Prostate gland (tissue), 2 donors: ENCODE measurements at regions not wholly inside any gene's neighbourhood (a gene's known extent, or its start where the extent isn't known, plus 50 kb on each side); places are given as distances from the start of the nearest gene placed in this dataset.

Source experiments
- CTCF ChIP-seq, 4 experiments: fragments of 200-600 bp in 2 of 4; fragments of 450-650 bp in 2 of 4; sonication (generic) in 2 of 4; IDR thresholded peaks; 1 replicate in 3 of 4; 2 replicates in 1 of 4; pipeline ENCODE4 v1.5.1; 2016 to 2019; ENCODE audit warnings: antibody characterized with exemption in 4 of 4, mild to moderate bottlenecking in 2 of 4, moderate library complexity in 2 of 4
- POLR2A ChIP-seq: fragments of 450-650 bp; IDR thresholded peaks from one replicate; pipeline ENCODE4 v1.6.1; 2016; ENCODE audit warnings: antibody characterized with exemption, mild to moderate bottlenecking
- POLR2AphosphoS5 ChIP-seq: sonication (generic); formaldehyde crosslinking; IDR thresholded peaks from one replicate; pipeline ENCODE4 v1.6.1; 2017; ENCODE audit warnings: antibody characterized with exemption

GRCh38 chr9:80163889-80164288 lies 592.1 kb downstream of the TLE4 start:
- TF ChIP-seq CTCF (IDR thresholded peaks at IDR 0.05) = no peak
- TF ChIP-seq POLR2A = no peak
- no peak for TF ChIP-seq POLR2AphosphoS5
